Thyroid gland (tissue), 4 donors: ENCODE measurements at regions not wholly inside any gene's neighbourhood (a gene's known extent, or its start where the extent isn't known, plus 50 kb on each side); places are given as distances from the start of the nearest gene placed in this dataset.

Source experiments
- CTCF ChIP-seq, 6 experiments: fragments of 200-600 bp in 3 of 6; fragments of 450-650 bp in 3 of 6; sonication (generic) in 3 of 6; IDR thresholded peaks; one replicate each; pipeline ENCODE4 v1.5.1; 2016 to 2019; ENCODE audit warnings: antibody characterized with exemption in 6 of 6, mild to moderate bottlenecking in 2 of 6, inconsistent platforms in 1 of 6, moderate library complexity in 1 of 6
- POLR2A ChIP-seq, 2 donors: fragments of 450-650 bp; IDR thresholded peaks; one replicate each; pipeline ENCODE4 v1.6.1; 2017; ENCODE audit warnings: antibody characterized with exemption in 2 of 2, mild to moderate bottlenecking in 2 of 2, moderate library complexity in 1 of 2

GRCh38 chr16:8464979-8465378 lies 125.3 kb downstream of the TMEM114 start:
- no peak for TF ChIP-seq CTCF (IDR thresholded peaks at IDR 0.05)
- no peak for TF ChIP-seq POLR2A (IDR thresholded peaks at IDR 0.05)
